ENCODE measurements at regions not wholly inside any gene's neighbourhood (a gene's known extent, or its start where the extent isn't known, plus 50 kb on each side); places are given as distances from the start of the nearest gene placed in this dataset.

- TF ChIP-seq, protein P1, sequence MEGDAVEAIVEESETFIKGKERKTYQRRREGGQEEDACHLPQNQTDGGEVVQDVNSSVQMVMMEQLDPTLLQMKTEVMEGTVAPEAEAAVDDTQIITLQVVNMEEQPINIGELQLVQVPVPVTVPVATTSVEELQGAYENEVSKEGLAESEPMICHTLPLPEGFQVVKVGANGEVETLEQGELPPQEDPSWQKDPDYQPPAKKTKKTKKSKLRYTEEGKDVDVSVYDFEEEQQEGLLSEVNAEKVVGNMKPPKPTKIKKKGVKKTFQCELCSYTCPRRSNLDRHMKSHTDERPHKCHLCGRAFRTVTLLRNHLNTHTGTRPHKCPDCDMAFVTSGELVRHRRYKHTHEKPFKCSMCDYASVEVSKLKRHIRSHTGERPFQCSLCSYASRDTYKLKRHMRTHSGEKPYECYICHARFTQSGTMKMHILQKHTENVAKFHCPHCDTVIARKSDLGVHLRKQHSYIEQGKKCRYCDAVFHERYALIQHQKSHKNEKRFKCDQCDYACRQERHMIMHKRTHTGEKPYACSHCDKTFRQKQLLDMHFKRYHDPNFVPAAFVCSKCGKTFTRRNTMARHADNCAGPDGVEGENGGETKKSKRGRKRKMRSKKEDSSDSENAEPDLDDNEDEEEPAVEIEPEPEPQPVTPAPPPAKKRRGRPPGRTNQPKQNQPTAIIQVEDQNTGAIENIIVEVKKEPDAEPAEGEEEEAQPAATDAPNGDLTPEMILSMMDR (IDR thresholded peaks at IDR 0.05): no peak
- TF ChIP-seq POLR2AphosphoS5 (IDR thresholded peaks at IDR 0.05; ENCODE audit: insufficient read depth in 1 of 2, low read depth in 1 of 2): no peak
Measured at GRCh38 chr2:44060990-44061389, 65.2 kb upstream of the LRPPRC start.

Measured in vagina (tissue), 2 donors.